GM10266 (cell line): ENCODE measurements at regions not wholly inside any gene's neighbourhood (a gene's known extent, or its start where the extent isn't known, plus 50 kb on each side); places are given as distances from the start of the nearest gene placed in this dataset.

ENCODE experiments used
- DNase-seq: peaks from one replicate; pipeline ENCODE4 v3.0.0; 2012; ENCODE audit errors: extremely low spot score
- TF ChIP-seq, protein P1 (sequence below): IDR thresholded peaks from 2 replicates; pipeline ENCODE4 v1.5.1; 2012; ENCODE audit warnings: mild to moderate bottlenecking, low read depth; ENCODE audit not compliant: control insufficient read depth, insufficient read depth; ENCODE audit errors: missing control alignments

DNA sequence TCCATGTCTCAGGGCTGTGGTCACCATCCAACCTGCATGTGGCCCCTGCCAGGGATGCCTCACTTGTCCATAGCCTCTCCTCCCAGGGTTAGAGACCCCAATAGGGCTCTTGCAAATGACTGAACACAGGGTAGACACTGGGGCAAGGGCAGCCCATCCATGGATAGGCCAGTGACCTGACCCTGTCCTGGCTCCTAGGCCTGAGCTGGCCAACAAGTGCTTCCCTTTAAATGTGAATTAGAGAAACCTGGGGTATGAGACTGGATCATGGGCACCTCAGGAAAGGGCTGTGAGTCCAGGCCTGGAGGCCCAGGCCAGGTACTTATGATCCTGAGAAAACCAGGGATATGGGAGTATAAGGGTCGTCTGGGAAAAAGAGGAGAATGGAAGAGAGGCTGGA, 64.5 kb downstream of the COPS8 start:
- TF ChIP-seq, protein P1, sequence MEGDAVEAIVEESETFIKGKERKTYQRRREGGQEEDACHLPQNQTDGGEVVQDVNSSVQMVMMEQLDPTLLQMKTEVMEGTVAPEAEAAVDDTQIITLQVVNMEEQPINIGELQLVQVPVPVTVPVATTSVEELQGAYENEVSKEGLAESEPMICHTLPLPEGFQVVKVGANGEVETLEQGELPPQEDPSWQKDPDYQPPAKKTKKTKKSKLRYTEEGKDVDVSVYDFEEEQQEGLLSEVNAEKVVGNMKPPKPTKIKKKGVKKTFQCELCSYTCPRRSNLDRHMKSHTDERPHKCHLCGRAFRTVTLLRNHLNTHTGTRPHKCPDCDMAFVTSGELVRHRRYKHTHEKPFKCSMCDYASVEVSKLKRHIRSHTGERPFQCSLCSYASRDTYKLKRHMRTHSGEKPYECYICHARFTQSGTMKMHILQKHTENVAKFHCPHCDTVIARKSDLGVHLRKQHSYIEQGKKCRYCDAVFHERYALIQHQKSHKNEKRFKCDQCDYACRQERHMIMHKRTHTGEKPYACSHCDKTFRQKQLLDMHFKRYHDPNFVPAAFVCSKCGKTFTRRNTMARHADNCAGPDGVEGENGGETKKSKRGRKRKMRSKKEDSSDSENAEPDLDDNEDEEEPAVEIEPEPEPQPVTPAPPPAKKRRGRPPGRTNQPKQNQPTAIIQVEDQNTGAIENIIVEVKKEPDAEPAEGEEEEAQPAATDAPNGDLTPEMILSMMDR = no peak
- DNase-seq = no peak

DNA sequence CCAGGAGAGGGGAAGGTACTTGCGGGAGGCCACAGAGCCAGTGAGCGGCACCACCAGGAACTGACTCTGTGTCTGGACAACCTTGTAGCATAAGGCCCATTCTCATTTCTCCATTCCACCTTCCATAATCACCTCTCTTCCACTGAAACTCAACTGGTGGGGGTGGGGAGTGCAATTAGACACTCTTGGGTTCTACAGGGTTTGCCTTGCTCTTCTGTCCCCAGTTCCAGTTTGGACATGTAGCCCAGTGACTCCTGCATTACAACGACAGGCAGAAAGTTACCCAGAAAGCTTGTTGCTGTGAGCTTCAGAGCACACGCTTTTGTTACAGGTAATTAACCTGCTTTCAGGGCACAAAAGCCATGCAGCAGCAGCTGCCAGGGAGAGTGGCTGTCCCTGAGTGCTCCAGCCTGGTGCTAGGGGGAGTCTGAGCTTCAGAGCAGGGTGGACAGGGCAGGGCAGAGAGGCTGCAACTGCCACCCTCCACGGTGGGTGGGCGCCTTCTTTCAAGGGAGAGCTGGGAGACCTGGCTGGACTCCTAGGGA, 65.2 kb downstream of the COPS8 start:
- TF ChIP-seq, protein P1 = no peak
- DNase-seq = no peak

DNA sequence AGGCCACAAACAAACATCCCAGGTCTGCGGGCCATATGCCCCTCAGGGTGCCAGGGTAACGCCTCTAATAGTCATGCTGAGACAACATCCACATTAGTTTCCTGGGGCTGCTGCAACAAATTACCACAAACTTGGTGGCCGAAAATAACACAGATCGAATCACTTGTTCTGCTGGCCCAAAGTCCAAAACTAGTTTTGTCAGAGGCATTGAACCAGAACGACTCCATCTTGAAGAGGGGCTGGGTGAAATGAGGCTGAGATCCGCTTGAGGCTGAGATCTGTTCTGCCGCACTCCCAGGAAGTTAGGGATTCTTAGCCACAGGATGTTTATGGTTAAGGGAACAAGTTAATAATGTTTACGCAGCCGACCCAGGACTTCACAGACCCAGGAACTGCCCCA, 66.7 kb downstream of the COPS8 start:
- TF ChIP-seq, protein P1 = no peak
- DNase-seq = no peak

DNA sequence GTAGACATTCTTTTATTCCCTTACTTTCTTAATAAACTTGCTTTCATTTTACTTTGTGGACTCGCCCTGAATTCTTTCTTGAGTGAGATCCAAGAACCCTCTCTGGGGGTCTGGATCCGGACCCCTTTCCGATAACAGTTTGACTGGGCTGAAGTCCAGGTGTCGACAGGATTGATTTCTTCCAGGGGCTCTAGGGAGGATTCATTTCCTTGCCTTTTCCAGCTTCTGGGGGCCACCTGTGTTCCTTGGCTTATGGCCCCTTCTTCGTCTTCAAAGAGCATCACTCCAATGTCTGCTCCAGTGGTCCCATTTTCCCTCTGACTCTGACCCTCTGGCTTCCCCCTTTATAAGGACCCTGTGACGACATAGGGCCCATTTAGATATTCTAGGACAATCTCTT, 67.5 kb downstream of the COPS8 start:
- DNase-seq = no peak
- TF ChIP-seq, protein P1 = no peak

DNA sequence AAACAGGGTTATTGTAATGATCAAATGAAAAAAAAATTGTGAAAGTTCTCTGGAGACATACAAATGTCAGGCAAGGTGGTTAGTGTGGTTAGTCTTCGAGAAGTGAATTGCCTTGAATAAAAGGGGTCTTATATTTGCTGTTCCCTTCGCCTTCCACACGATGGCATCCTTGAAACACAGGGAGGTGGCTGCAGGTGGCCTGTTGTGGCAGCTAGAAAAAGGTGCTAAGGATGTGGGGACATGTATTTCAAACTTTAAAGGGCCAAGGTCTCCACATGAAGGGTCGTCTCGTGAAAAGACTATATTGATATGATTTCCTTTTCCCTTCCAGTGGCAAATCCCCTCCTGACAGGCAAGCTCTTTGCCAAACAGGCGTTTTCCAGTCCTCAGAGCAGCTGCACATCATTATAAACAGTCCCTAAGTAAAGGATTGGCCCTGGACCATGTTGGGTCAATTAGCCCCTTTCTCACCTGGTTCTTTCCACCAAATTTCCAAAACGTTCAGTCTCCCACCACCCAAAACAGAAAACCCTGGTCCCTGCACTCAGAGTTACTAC, 68.5 kb downstream of the COPS8 start:
- TF ChIP-seq, protein P1 = peak; percentile 68
- DNase-seq = peak; percentile 66

DNA sequence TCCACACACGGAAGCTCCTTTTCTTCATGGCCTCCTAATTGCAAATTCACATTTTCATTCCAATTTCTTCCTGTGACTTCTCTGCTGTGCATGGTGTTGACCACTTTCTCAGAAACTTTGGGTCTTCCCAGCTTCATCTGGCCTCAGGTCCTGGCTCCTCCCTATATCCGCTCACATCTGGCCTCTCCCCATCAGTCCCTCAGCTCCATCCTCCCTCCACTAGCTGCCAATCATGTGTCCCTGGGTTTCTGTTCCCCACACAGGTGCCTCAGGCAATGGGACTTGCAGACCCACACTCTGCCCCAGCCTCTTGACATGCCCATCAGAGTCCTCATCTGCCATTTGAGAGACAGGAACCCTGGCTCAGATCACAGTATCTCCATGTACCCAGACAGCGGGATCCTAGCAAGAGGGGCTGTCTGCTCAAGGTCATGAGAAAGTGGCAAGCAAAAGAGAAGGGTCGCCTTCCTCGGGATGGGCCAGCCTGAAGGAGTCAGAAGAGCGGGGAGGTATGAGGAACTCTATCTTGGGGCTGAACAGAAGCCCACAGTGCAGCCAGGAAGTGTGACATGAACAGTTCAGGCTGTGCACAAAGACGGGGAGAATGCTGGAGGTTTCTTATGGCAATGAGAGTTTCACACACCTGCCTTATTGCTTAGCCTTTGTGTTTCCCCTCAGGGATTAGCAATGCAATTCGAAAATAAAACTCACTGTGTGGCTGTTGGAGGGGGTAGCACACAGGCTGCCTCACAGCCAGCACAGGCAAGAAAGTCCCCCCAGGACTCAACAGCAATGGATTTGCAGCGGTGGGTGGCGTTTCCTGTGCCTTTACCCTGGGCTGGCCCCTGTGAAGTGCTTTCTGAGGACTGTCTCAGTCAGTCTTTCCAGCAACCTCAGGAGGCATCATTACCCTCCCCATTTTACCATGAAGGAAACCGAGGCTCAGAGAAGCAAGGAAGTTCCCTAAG, 69.5 kb downstream of the COPS8 start:
- DNase-seq = no peak
- TF ChIP-seq, protein P1 = no peak
